ENCODE measurements at regions not wholly inside any gene's neighbourhood (a gene's known extent, or its start where the extent isn't known, plus 50 kb on each side); places are given as distances from the start of the nearest gene placed in this dataset.

DNA sequence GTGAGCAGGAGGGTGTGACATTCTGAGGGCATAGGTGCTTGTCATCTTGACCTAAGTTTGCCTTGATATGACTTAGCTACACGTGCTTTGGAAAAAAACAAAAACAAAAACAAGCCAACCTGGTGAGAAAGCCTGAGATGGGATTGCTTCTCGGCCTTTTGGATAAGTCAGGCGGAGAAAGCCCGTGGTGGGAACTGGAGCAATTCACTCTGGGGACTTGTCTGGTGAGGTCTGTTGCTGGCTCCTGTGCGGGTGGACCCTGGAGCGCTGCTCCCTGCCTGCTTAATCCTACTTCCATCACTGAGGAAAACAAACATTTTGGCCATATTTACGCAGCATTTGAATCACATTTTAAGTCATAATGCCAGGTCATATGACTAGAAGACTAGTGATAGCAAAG, 100.3 kb downstream of the SNX19 start:
- Histone ChIP-seq H3K4me1 (ENCODE audit: control insufficient read depth in 2 of 2, insufficient read depth in 2 of 2, low read length in 1 of 2) (peaks cover 0 to 3% of the 10 kb centered on the region in 2 donors), H3K27me3 (ENCODE audit: control insufficient read depth in 1 of 2, insufficient read depth in 2 of 2, low read length in 2 of 2) (no peaks in the 10 kb centered on the region), H3K27ac (ENCODE audit: low read depth in 2 of 2, low read length in 1 of 2) (no peak overlapping the region), H3K36me3 (ENCODE audit: control insufficient read depth in 2 of 2, insufficient read depth in 2 of 2, low read length in 1 of 2) (no peaks in the 10 kb centered on the region), H3K4me3 (ENCODE audit: low read depth in 1 of 2, low read length in 2 of 2) (no peak overlapping the region), H3K9me3 (ENCODE audit: control insufficient read depth in 2 of 2, insufficient read depth in 1 of 2, low read depth in 1 of 2, low read length in 1 of 2) (peaks cover 0 to 1% of the 10 kb centered on the region in 2 donors)
- WGBS, 2 donors: 74 to 84% methylated on average over 7 of the region's 7 CpGs

DNA sequence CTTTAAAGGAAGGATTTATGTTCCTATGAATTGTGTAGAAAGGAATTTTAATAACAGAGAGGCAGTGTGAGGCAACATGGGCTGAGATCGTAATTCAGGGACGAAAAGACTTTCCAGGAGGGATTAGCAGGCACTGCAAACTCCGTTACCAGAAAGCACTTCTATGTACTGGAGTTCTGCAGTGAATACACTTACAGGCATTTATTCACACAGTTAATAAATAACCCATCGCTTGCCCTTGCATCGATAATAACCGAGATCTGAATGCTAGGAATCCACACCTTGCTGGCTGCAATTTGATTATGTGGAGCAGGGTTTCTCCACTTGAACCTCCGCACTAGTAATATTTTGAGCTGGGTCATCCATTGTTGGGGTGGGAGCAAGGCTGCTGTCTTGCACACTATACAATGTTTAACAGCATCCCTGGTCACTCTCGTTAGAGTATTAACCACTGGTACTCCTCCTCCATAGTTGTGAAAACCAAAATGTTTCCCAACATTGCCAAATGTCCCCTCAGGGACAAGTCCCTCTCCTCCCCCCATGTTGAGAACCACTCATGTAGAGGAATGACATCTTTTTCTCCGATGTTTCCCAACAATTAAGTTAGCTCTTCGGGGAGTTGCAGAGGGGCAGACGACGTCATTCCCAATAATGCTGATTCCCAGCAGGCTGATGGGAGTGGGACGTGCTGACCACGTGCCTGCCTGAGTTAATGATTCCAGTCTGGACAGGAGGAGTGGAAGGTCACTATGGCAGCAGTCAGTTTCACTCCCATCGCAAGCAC, 99.5 kb downstream of the SNX19 start:
- Histone ChIP-seq H3K27ac (ENCODE audit: low read depth in 2 of 2, low read length in 1 of 2) (no peak overlapping the region), H3K9me3 (ENCODE audit: control insufficient read depth in 2 of 2, insufficient read depth in 1 of 2, low read depth in 1 of 2, low read length in 1 of 2) (peaks cover 0 to 1% of the 10 kb centered on the region in 2 donors), H3K36me3 (ENCODE audit: control insufficient read depth in 2 of 2, insufficient read depth in 2 of 2, low read length in 1 of 2) (no peaks in the 10 kb centered on the region), H3K27me3 (ENCODE audit: control insufficient read depth in 1 of 2, insufficient read depth in 2 of 2, low read length in 2 of 2) (no peaks in the 10 kb centered on the region), H3K4me1 (ENCODE audit: control insufficient read depth in 2 of 2, insufficient read depth in 2 of 2, low read length in 1 of 2) (peaks cover 0 to 3% of the 10 kb centered on the region in 2 donors), H3K4me3 (ENCODE audit: low read depth in 1 of 2, low read length in 2 of 2) (no peak overlapping the region)
- 58 to 77% methylated on average over 15 of the region's 15 CpGs for WGBS, 2 donors

DNA sequence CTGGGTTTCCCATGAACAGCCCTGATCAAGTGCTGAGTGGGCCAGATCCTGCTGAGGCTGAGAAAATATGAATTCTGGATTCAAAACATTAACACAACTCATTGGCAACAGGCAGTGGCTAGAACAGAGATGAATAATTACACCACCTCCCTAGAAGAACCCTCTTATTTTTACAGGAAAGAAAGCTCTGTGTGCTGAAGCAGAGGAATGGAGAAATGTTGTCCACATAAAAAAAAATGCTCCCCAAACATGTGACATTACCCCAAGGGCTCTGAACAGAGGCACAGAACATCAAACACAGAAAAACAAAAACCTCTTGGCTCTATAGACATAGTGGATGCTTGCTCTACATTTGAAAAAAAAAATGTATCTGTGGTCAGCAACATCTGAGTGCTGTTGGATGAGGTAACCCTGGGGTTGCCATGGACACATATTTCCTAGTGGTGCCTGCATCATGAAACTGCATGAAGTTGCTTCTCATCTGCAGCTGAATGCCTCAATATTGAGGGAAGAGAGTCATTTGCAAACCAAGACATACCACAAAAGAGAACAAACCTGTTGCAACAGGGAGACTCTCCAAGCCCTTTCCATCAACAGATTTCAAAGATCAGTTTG, 98.8 kb downstream of the SNX19 start:
- Histone ChIP-seq H3K4me1 (ENCODE audit: control insufficient read depth in 2 of 2, insufficient read depth in 2 of 2, low read length in 1 of 2) (peaks cover 0 to 3% of the 10 kb centered on the region in 2 donors), H3K4me3 (ENCODE audit: low read depth in 1 of 2, low read length in 2 of 2) (no peak overlapping the region), H3K9me3 (ENCODE audit: control insufficient read depth in 2 of 2, insufficient read depth in 1 of 2, low read depth in 1 of 2, low read length in 1 of 2) (peaks cover 0 to 1% of the 10 kb centered on the region in 2 donors), H3K27ac (ENCODE audit: low read depth in 2 of 2, low read length in 1 of 2) (no peak overlapping the region), H3K36me3 (ENCODE audit: control insufficient read depth in 2 of 2, insufficient read depth in 2 of 2, low read length in 1 of 2) (no peaks in the 10 kb centered on the region), H3K27me3 (ENCODE audit: control insufficient read depth in 1 of 2, insufficient read depth in 2 of 2, low read length in 2 of 2) (no peaks in the 10 kb centered on the region)

DNA sequence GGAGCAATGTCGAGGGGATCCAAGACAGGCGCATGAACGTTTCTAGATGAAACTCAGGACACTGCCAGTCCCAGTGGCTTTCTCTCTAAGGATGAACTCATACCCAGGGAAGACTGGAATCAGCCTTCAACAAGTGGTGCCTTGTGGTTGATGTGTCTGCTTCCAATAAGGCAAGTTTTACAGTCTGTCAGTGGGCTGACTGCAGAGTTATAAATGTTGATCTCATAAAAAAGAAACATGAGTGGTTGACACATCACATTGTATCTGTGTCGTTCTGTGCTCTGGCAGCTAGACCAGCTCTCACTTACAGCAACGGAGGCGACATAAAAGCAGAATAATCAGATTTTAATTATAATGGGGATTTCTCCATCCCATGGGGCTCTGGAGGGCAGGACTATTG, 96.7 kb downstream of the SNX19 start:
- Histone ChIP-seq H3K27me3 (ENCODE audit: control insufficient read depth in 1 of 2, insufficient read depth in 2 of 2, low read length in 2 of 2) (no peaks in the 10 kb centered on the region), H3K4me1 (ENCODE audit: control insufficient read depth in 2 of 2, insufficient read depth in 2 of 2, low read length in 1 of 2) (peaks cover 0 to 3% of the 10 kb centered on the region in 2 donors), H3K9me3 (ENCODE audit: control insufficient read depth in 2 of 2, insufficient read depth in 1 of 2, low read depth in 1 of 2, low read length in 1 of 2) (no peaks in the 10 kb centered on the region), H3K36me3 (ENCODE audit: control insufficient read depth in 2 of 2, insufficient read depth in 2 of 2, low read length in 1 of 2) (no peaks in the 10 kb centered on the region), H3K27ac (ENCODE audit: low read depth in 2 of 2, low read length in 1 of 2) (no peak overlapping the region), H3K4me3 (ENCODE audit: low read depth in 1 of 2, low read length in 2 of 2) (no peak overlapping the region)
- 69 to 71% methylated on average over 6 of the region's 6 CpGs for WGBS, 2 donors

Measured in esophagus (tissue), 2 donors.